ENCODE measurements at regions not wholly inside any gene's neighbourhood (a gene's known extent, or its start where the extent isn't known, plus 50 kb on each side); places are given as distances from the start of the nearest gene placed in this dataset.

- TF ChIP-seq ISL1 (CRISPR knock-in tag; IDR thresholded peaks at IDR 0.05): no peak
- TF ChIP-seq OSR1 (CRISPR knock-in tag; IDR thresholded peaks at IDR 0.05): no peak
- no peak for TF ChIP-seq ZNF565 (CRISPR knock-in tag; conservative IDR thresholded peaks at IDR 0.05; ENCODE audit: low read depth)
- no peak for TF ChIP-seq ZFP3 (CRISPR knock-in tag; IDR thresholded peaks at IDR 0.05)
- no peak for TF ChIP-seq ZNF70 (CRISPR knock-in tag; IDR thresholded peaks at IDR 0.05)
- no peak for TF ChIP-seq ZNF8 (CRISPR knock-in tag; IDR thresholded peaks at IDR 0.05)
- TF ChIP-seq PPARA (CRISPR knock-in tag; IDR thresholded peaks at IDR 0.05; ENCODE audit: borderline replicate concordance): no peak
- no peak for TF ChIP-seq CREB5 (CRISPR knock-in tag; IDR thresholded peaks at IDR 0.05; ENCODE audit: low read depth)
- TF ChIP-seq RARB (CRISPR knock-in tag; IDR thresholded peaks at IDR 0.05): no peak
- TF ChIP-seq POU6F1 (CRISPR knock-in tag; IDR thresholded peaks at IDR 0.05; ENCODE audit: borderline replicate concordance, low read depth): no peak
- no peak for TF ChIP-seq ZC3H10 (CRISPR knock-in tag; IDR thresholded peaks at IDR 0.05)
- no peak for TF ChIP-seq CSDC2 (CRISPR knock-in tag; IDR thresholded peaks at IDR 0.05)
- no peak for TF ChIP-seq GLIS3 (CRISPR knock-in tag; IDR thresholded peaks at IDR 0.05)
- no peak for TF ChIP-seq PATZ1 (CRISPR knock-in tag; IDR thresholded peaks at IDR 0.05; ENCODE audit: borderline replicate concordance)
Measured at GRCh38 chr1:8121261-8122159, 95.4 kb upstream of the ERRFI1 start.

All from SK-N-SH treated with all-trans-retinoic acid at 6 μM for 48 hours (cell line).